IMR-90 (cell line): ENCODE measurements at regions not wholly inside any gene's neighbourhood (a gene's known extent, or its start where the extent isn't known, plus 50 kb on each side); places are given as distances from the start of the nearest gene placed in this dataset.

Source experiments
- ATAC-seq: fragments of 200-7000 bp; cut with Tn5 transposase; 2 replicates; pipeline ENCODE4 v1.9.1; 2020; ENCODE audit warnings: low read depth, mild to moderate bottlenecking, moderate library complexity
- BruUV-seq: library from RNA; stranded (reverse); fragments of 400-500 nt; replicated peaks from 2 replicates; lab custom pipeline; 2021; lab: Mats Ljungman, UMichigan
- CTCF ChIA-PET: fragments of 300-600 bp; formaldehyde crosslinking; extraction: SDS; loops from one replicate; lab custom pipeline; 2021; ENCODE audit warnings: antibody characterized with exemption; lab: Yijun Ruan, JAX
- POLR2A ChIA-PET: fragments of 300-600 bp; sonication (Branson Sonifier 250); formaldehyde crosslinking; loops from one replicate; lab custom pipeline; 2022; ENCODE audit warnings: antibody characterized with exemption; ENCODE audit not compliant: unreplicated experiment; lab: Charles Lee
- DNase-seq: peaks from one replicate; pipeline ENCODE4 v3.0.0; 2013
- H2AFZ ChIP-seq: replicated peaks from 2 replicates; pipeline ENCODE3; 2013; ENCODE audit warnings: low read length, mild to moderate bottlenecking; ENCODE audit not compliant: poor library complexity
- H2AK5ac ChIP-seq: 2 replicates; pipeline ENCODE4 v1.6.1; 2013; ENCODE audit warnings: low read depth, low read length, inconsistent platforms
- H2AK9ac ChIP-seq: replicated peaks from 2 replicates; pipeline ENCODE3; 2013; ENCODE audit warnings: mild to moderate bottlenecking, low read depth, low read length, moderate library complexity; ENCODE audit not compliant: poor library complexity
- H2BK120ac ChIP-seq: 2 replicates; pipeline ENCODE4 v1.6.1; 2013; ENCODE audit warnings: low read depth, low read length, inconsistent platforms
- H2BK15ac ChIP-seq: 3 replicates; pipeline ENCODE4 v1.6.1; 2013; ENCODE audit warnings: low read depth, low read length, inconsistent platforms
- H2BK20ac ChIP-seq: 2 replicates; pipeline ENCODE4 v1.6.1; 2013; ENCODE audit warnings: low read depth, mild to moderate bottlenecking, inconsistent platforms, low read length, moderate library complexity
- H2BK5ac ChIP-seq: 2 replicates; pipeline ENCODE4 v1.6.1; 2013; ENCODE audit warnings: mild to moderate bottlenecking, low read depth, low read length, inconsistent platforms; ENCODE audit not compliant: poor library complexity, severe bottlenecking
- H3K14ac ChIP-seq: replicated peaks from 2 replicates; pipeline ENCODE4 v1.6.1; 2013; ENCODE audit warnings: low read depth, low read length, inconsistent platforms
- H3K18ac ChIP-seq: 2 replicates; pipeline ENCODE4 v1.6.1; 2013; ENCODE audit warnings: low read depth, low read length, control low read depth
- H3K23ac ChIP-seq: 2 replicates; pipeline ENCODE4 v1.6.1; 2013; ENCODE audit warnings: low read depth, low read length, inconsistent platforms
- H3K27ac ChIP-seq: 2 replicates; pipeline ENCODE4 v1.5.1; 2013; ENCODE audit warnings: mild to moderate bottlenecking, control low read depth, low read length; ENCODE audit not compliant: insufficient read depth
- H3K27me3 ChIP-seq: 2 replicates; pipeline ENCODE4 v1.6.1; 2013; ENCODE audit warnings: low read length; ENCODE audit not compliant: control insufficient read depth, insufficient read depth
- H3K36me3 ChIP-seq: 2 replicates; pipeline ENCODE4 v1.6.1; 2013; ENCODE audit warnings: low read length, mixed read lengths; ENCODE audit not compliant: control insufficient read depth, insufficient read depth
- H3K4ac ChIP-seq: 2 replicates; pipeline ENCODE4 v1.6.1; 2013; ENCODE audit warnings: low read depth, low read length, inconsistent platforms
- H3K4me1 ChIP-seq: 2 replicates; pipeline ENCODE4 v1.6.1; 2013; ENCODE audit warnings: low read length, mixed read lengths; ENCODE audit not compliant: control insufficient read depth, insufficient read depth
- H3K4me2 ChIP-seq: 2 replicates; pipeline ENCODE4 v1.6.1; 2013; ENCODE audit warnings: low read depth, mild to moderate bottlenecking, control low read depth, low read length, moderate library complexity
- H3K4me3 ChIP-seq: 2 replicates; pipeline ENCODE4 v1.5.1; 2013; ENCODE audit warnings: low read depth, mild to moderate bottlenecking, control low read depth, low read length, moderate library complexity; ENCODE audit not compliant: insufficient read depth
- H3K56ac ChIP-seq: 2 replicates; pipeline ENCODE4 v1.6.1; 2013; ENCODE audit warnings: low read length, inconsistent platforms; ENCODE audit not compliant: insufficient read depth; ENCODE audit errors: extremely low read depth
- H3K79me1 ChIP-seq, 2 experiments: 2 replicates each; pipeline ENCODE4 v1.6.1; 2013; ENCODE audit warnings: low read length in 2 of 2, inconsistent platforms in 1 of 2, low read depth in 1 of 2
- H3K9ac ChIP-seq: 2 replicates; pipeline ENCODE4 v1.6.1; 2013; ENCODE audit warnings: low read depth, low read length, control low read depth
- H3K9me1 ChIP-seq: 2 replicates; pipeline ENCODE4 v1.6.1; 2013; ENCODE audit warnings: low read length, inconsistent platforms; ENCODE audit not compliant: insufficient read depth
- H3K9me3 ChIP-seq: 2 replicates; pipeline ENCODE4 v1.6.1; 2013; ENCODE audit warnings: low read length; ENCODE audit not compliant: control insufficient read depth, insufficient read depth
- H4K20me1 ChIP-seq: 2 replicates; pipeline ENCODE4 v1.6.1; 2013; ENCODE audit warnings: low read length, inconsistent platforms; ENCODE audit not compliant: insufficient read depth
- H4K5ac ChIP-seq: 2 replicates; pipeline ENCODE4 v1.6.1; 2013; ENCODE audit warnings: mild to moderate bottlenecking, low read depth, low read length, control low read depth
- H4K8ac ChIP-seq, 2 experiments: 2 replicates each; pipeline ENCODE4 v1.6.1; 2013; ENCODE audit warnings: low read depth in 2 of 2, low read length in 2 of 2, control low read depth in 1 of 2, inconsistent platforms in 1 of 2
- H4K91ac ChIP-seq: 2 replicates; pipeline ENCODE4 v1.6.1; 2013; ENCODE audit warnings: low read depth, low read length, inconsistent platforms; ENCODE audit not compliant: insufficient read depth
- BHLHE40 ChIP-seq: fragments of 150-350 bp; IDR thresholded peaks from 2 replicates; pipeline ENCODE4 v1.6.1; 2016; ENCODE audit warnings: mild to moderate bottlenecking, low read depth, low read length
- CHD1 ChIP-seq: IDR thresholded peaks from 2 replicates; pipeline ENCODE4 v1.6.1; 2012; ENCODE audit warnings: low read depth, low read length, improper control_type of control experiment
- FOS ChIP-seq: fragments of 150-350 bp; IDR thresholded peaks from 2 replicates; pipeline ENCODE4 v1.6.1; 2016; ENCODE audit warnings: low read depth, low read length
- MAZ ChIP-seq: IDR thresholded peaks from 2 replicates; pipeline ENCODE4 v1.6.1; 2012; ENCODE audit warnings: low read depth, mild to moderate bottlenecking, low read length, improper control_type of control experiment, moderate library complexity, borderline replicate concordance
- MXI1 ChIP-seq: IDR thresholded peaks from 2 replicates; pipeline ENCODE4 v1.6.1; 2012; ENCODE audit warnings: low read depth, mild to moderate bottlenecking, low read length, moderate library complexity, borderline replicate concordance
- NFE2L2 ChIP-seq: fragments of 150-350 bp; IDR thresholded peaks from 2 replicates; pipeline ENCODE4 v1.6.1; 2016; ENCODE audit warnings: low read depth, mild to moderate bottlenecking, low read length
- POLR2A ChIP-seq: IDR thresholded peaks from 2 replicates; pipeline ENCODE4 v1.6.1; 2012; ENCODE audit warnings: mild to moderate bottlenecking, low read depth, low read length
- RAD21 ChIP-seq: IDR thresholded peaks from 2 replicates; pipeline ENCODE4 v1.6.1; 2012; ENCODE audit warnings: low read length, improper control_type of control experiment
- RFX5 ChIP-seq: IDR thresholded peaks from 2 replicates; pipeline ENCODE4 v1.8.0; 2012; ENCODE audit warnings: low read depth, mild to moderate bottlenecking, low read length, moderate library complexity
- SMC3 ChIP-seq: fragments of 150-350 bp; IDR thresholded peaks from 2 replicates; pipeline ENCODE4 v1.6.1; 2016; ENCODE audit warnings: low read depth, mild to moderate bottlenecking, antibody characterized with exemption, low read length, moderate library complexity
- WGBS, 2 experiments: methylation state at CpG; one replicate each; pipeline versions ENCODE4 v1.1.5 to v1.1.7; 2013; ENCODE audit warnings: missing lambda C conversion rate in 2 of 2; ENCODE audit not compliant: insufficient read length in 1 of 2; ENCODE audit errors: extremely low coverage in 2 of 2; 5-methylcytosine and 5-hydroxymethylcytosine counted together
- dilution Hi-C: fragments of 300-500 bp; cut with HindIII; formaldehyde crosslinking; loops from one replicate; pipeline ENCODE4 v1.14.3; 2018; ENCODE audit warnings: low sequenced_read_pairs; ENCODE audit not compliant: unreplicated experiment
- in situ Hi-C: fragments of 300-500 bp; cut with MboI; formaldehyde crosslinking; loops from 3 replicates; pipeline ENCODE4 v1.14.3; 2019; ENCODE audit warnings: low sequenced_read_pairs, inconsistent platforms, mixed read lengths
- intact Hi-C: fragments of 100-400 bp; cut with micrococcal nuclease; formaldehyde crosslinking; loops from 2 replicates; pipeline ENCODE4 v1.10.0; 2022
- TF ChIP-seq, protein P1 (sequence below): conservative IDR thresholded peaks from 2 replicates; pipeline ENCODE4 v1.5.1; 2012; ENCODE audit warnings: mild to moderate bottlenecking, low read depth, low read length, improper control_type of control experiment
- TF ChIP-seq, protein P2 (sequence below): fragments of 150-350 bp; IDR thresholded peaks from 2 replicates; pipeline ENCODE4 v1.6.1; 2017; ENCODE audit warnings: mild to moderate bottlenecking, antibody characterized with exemption, low read length, low read depth
- TF ChIP-seq, protein P3 (sequence below): fragments of 150-350 bp; IDR thresholded peaks from 2 replicates; pipeline ENCODE4 v1.6.1; 2016; ENCODE audit warnings: low read depth, mild to moderate bottlenecking, low read length, moderate library complexity, borderline replicate concordance

DNA sequence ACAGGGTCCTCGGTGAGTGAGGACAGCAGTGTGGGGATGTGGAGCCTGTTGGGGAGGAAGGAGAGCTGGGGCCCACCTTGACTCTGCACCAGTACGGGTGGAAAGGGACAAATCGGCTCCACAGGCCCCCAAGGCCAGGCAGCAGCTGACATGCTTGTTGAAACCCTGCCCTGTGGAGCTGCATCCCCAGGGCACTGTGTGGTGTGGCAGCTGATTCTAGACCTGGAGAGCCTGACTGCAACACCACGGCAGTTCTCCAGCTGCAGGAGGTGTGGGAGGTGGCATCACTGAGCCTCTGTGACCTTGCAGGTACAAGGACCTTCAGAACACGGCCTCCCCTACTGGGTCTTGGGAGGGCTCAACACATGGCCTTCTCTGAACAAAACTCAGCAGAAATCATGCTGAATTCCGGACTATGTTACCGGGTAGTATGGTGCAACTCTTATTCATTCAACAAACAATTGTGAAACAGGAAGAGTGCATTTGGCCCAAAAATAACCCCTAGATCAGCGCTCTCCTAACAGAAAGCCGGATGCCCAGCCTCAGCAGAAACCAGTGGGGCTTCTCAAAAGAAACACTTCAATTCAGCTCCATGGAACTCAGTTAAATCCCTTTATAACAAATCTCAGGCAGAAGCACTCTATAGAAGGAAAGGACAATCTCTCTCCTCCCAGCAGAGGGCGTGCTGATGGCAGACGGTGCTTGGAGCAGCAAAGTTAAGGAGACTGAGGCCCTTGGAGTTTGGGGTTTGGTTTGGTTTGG is 104.4 kb upstream of the SALL3 start:
- in situ Hi-C loops: no loop called here
- Histone ChIP-seq H4K5ac (no peak overlapping the region), H2AK5ac (no peak overlapping the region), H3K36me3 (no peaks in the 10 kb centered on the region), H3K9me3 (peaks cover 28% of the 10 kb centered on the region), H2AK9ac (no peak overlapping the region), H3K4me3 (no peak overlapping the region), H3K27ac (no peak overlapping the region), H4K8ac (no peak overlapping the region), H2BK20ac (no peak overlapping the region), H3K4ac (no peak overlapping the region), H4K91ac (no peak overlapping the region), H3K4me2 (no peak overlapping the region), H2BK15ac (no peak overlapping the region), H3K9me1 (no peaks in the 10 kb centered on the region), H4K20me1 (no peaks in the 10 kb centered on the region), H3K23ac (no peak overlapping the region), H2BK120ac (no peak overlapping the region), H3K79me1 (no peaks in the 10 kb centered on the region), H3K18ac (no peak overlapping the region), H3K9ac (no peak overlapping the region), H2BK5ac (no peak overlapping the region), H3K4me1 (no peaks in the 10 kb centered on the region), H3K14ac (no peak overlapping the region), H3K56ac (no peak overlapping the region), H3K27me3 (no peaks in the 10 kb centered on the region), H2AFZ (no peak overlapping the region)
- DNase-seq (no peak), ATAC-seq (no peak)
- WGBS, 2 experiments: 51% methylated on average over 5 of the region's 11 CpGs; no CpG with 5 or more reads in 1 of the 2 experiments
- ChIA-PET CTCF (no interaction called here), POLR2A (no interaction called here)
- intact Hi-C loops: no loop called here
- dilution Hi-C loops: no loop called here
- TF ChIP-seq, protein P1, sequence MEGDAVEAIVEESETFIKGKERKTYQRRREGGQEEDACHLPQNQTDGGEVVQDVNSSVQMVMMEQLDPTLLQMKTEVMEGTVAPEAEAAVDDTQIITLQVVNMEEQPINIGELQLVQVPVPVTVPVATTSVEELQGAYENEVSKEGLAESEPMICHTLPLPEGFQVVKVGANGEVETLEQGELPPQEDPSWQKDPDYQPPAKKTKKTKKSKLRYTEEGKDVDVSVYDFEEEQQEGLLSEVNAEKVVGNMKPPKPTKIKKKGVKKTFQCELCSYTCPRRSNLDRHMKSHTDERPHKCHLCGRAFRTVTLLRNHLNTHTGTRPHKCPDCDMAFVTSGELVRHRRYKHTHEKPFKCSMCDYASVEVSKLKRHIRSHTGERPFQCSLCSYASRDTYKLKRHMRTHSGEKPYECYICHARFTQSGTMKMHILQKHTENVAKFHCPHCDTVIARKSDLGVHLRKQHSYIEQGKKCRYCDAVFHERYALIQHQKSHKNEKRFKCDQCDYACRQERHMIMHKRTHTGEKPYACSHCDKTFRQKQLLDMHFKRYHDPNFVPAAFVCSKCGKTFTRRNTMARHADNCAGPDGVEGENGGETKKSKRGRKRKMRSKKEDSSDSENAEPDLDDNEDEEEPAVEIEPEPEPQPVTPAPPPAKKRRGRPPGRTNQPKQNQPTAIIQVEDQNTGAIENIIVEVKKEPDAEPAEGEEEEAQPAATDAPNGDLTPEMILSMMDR: no peak
- no peak for TF ChIP-seq BHLHE40
- TF ChIP-seq, protein P2, sequence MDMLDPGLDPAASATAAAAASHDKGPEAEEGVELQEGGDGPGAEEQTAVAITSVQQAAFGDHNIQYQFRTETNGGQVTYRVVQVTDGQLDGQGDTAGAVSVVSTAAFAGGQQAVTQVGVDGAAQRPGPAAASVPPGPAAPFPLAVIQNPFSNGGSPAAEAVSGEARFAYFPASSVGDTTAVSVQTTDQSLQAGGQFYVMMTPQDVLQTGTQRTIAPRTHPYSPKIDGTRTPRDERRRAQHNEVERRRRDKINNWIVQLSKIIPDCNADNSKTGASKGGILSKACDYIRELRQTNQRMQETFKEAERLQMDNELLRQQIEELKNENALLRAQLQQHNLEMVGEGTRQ: no peak
- no peak for TF ChIP-seq FOS
- no peak for TF ChIP-seq POLR2A
- TF ChIP-seq RFX5: no peak
- TF ChIP-seq CHD1: no peak
- no peak for TF ChIP-seq MAZ
- no peak for TF ChIP-seq NFE2L2
- TF ChIP-seq, protein P3, sequence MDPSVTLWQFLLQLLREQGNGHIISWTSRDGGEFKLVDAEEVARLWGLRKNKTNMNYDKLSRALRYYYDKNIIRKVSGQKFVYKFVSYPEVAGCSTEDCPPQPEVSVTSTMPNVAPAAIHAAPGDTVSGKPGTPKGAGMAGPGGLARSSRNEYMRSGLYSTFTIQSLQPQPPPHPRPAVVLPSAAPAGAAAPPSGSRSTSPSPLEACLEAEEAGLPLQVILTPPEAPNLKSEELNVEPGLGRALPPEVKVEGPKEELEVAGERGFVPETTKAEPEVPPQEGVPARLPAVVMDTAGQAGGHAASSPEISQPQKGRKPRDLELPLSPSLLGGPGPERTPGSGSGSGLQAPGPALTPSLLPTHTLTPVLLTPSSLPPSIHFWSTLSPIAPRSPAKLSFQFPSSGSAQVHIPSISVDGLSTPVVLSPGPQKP: no peak
- TF ChIP-seq MXI1: no peak
- no peak for TF ChIP-seq RAD21
- no peak for TF ChIP-seq SMC3
- BruUV-seq: no TSS peak
